GM21529 (cell line): ENCODE measurements at regions not wholly inside any gene's neighbourhood (a gene's known extent, or its start where the extent isn't known, plus 50 kb on each side); places are given as distances from the start of the nearest gene placed in this dataset.

Experiments used
- ATAC-seq: cut with Tn5 transposase; IDR thresholded peaks from one replicate; pipeline ENCODE4 v1.9.1; 2021; ENCODE audit not compliant: unreplicated experiment

DNA sequence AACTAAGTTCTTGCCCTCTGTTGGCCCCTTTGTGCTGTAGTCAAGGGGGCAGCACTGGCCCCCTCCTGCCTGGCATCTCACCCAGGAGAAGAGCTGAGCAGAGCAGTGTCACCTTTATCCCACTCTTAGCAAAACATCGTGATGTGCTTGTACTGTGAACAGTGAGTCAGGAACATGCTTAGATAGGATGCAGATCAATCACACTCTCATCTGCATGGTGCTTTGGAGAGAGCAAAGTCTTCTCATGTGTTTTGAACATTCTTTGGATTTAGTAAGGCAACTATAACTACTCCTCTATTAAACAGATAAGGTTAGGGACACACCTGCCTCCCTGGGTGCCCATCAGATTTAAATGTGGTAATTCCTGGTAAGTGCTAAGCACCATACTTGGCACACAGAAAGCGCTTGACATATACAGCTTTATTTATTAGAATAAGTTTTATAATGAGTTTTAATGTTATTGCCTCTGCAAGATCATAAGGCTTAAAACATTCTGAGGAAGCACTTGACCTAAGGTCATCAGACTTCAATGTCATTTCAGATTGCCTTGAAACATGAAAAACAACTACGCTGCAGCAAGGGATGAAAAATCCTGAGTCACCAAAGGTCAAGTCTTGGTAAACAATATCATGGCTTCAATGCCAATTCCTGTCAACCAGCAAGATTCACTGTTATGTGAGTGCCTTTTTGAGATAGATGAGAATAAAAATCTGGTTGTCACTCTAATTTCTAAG lies 82.4 kb upstream of the IRS2 start:
- ATAC-seq: no peak

DNA sequence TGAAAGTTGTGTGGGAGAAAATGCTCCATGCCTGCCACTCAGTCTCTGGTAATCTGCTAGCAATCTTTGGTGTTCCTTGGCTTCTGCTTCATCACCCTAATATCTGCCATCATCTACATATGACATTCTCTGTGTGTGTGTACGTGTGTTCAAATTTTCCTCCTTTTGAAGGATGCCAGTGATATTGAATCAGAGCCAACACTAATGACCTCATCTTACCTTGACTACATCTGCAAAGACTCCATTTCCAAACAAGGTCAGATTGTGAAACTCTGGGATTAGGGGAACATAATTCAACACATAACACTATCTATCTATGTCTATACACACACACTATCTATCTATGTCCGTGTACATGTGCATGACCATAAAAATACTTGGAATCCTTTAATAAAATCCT lies 81.4 kb upstream of the IRS2 start:
- ATAC-seq: no peak

GRCh38 chr13:109862627-109863026 lies 76.2 kb upstream of the IRS2 start:
- ATAC-seq: no peak

DNA sequence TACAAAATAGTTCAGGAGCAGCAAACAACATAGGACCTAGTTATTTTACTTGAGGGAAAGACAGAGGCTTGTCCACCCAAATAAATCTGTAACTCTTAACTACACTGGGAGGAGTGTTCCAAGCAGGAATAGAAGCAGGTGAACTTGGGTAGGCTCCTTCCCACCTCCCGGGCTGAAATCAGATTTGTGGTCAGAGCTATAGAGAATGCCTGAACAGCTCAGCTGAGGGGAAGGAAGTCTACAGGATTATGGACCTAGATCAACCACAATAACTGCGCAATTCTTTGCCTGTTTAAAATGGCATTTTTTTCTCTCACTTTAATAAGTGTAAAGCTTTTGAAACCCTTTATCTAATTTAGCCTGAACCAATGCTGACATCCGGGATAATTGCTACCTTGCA lies 73.5 kb upstream of the IRS2 start:
- ATAC-seq: no peak

DNA sequence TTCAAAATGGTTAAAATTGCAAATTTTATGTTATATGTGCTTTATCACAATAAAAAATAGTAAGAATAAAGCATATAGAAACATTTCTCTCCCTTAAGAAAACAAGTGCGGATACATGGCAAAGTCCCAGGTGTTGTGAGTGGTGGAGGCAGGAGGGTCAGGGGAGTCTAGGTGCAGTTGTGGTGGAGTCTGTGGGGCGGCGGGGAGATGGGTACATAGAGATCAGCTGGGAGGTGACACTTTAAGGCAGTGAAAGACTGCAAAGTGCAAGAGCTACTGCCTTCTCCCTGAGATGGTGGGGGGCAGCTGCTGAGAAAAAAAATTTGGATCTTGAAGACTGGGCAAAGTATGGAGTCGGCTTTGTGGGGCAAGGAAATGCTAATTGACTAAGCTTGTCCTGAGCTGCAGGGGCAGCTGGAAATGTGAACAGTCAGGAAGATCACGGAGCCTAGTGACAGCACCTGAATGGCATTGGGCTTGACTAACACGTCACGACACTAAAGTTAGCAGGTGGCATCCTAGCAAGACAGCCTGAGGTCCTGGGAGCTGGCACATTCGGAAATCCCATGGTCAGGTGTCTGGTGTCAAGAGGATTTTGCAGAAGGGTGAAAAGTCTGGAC lies 72.9 kb upstream of the IRS2 start:
- no peak for ATAC-seq

DNA sequence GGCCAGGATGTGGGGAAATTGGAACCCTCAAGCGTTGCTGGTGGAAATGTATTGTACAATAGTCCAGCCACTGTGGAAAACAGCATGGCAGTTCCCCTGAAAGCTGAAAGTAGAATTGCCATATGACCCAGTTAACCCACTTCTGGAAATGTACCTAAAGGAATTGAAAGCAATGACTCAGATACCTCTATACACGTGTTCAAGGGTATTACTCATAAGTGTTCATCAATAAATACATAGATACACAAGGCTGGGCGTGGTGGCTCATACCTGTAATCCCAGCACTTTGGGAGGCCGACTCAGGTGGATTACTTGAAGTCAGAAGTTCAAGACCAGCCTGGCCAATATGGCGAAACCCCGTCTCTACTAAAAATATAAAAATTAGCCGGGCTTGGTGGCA lies 71.9 kb upstream of the IRS2 start:
- ATAC-seq: no peak

DNA sequence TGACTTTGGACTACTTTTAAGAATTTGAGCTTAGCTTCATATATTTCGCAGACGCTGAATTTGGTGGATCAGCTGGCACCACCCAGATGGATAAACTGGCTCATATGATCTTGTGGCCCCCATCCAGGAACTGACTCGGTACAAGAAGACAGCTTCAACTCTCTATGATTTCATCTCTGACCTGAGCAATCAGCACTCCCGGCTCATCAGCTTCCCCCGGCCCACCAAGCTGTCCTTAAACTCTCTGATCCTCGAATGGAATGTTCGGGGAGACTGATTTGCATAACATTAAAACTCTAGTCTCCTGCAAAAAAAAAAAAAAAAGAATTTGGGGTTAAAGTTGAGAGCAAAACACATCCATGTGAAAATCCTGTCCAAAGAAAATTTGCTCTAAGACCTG lies 71.4 kb upstream of the IRS2 start:
- no peak for ATAC-seq

- no peak for ATAC-seq
These were observed 70.9 kb upstream of the IRS2 start for GRCh38 chr13:109857325-109857724.

DNA sequence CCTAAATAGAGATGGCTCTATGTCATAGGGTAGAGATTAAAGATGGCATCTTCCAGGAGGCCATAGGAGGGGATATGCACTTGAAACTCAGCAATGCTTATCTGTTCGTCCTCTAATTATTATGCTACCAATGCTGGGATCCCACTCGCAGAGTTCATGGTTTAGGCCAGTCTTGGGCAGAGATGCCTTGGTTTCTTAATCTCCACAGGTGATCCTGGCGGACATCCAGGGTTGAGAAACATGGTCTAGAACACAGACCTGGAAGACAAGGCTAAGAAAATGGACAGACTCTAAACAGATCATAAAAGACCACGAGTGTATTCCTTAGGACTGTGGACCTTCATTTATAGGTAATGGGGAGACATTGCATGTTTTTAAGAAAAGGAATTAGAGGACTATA lies 70.0 kb upstream of the IRS2 start:
- no peak for ATAC-seq

- no peak for ATAC-seq
These were observed 66.8 kb upstream of the IRS2 start for GRCh38 chr13:109853153-109853552.

DNA sequence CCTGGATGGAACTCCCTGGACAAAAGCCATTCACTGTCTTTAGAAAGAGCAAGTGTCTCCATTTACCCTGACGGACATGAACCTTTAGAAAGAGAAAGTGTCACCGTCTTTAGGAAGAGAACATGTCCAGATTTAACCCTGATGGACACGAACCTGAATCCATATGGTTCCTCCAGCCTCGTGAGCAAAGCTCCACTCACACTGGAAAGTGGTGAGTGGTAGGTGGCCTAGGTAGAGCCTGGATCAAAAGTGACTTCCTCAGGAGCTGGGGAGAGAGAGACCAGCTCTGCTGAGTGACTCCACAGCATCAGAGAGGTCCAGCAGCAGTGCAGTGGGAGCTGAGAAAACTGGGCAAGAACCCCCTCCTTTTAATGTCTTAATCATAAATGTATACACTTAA lies 59.8 kb upstream of the IRS2 start:
- no peak for ATAC-seq

DNA sequence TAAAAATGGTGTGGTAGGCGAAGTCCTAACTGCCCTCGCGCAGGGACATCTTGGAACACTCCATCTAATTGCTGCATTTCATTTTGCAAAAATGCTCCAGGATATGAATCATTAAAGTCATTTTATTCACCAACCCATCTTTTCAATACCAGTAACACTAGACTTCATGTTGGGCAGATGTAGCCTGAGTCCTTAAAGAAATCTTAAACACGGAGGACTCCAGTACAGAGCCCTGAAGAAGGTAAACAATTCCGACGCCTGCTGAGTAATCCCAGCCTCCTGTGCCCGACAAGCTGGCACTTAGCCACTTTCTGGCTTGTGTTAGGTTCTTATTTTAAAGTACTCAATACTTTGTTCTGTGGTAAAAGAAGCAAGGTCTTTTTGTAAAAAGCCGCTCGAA lies 58.0 kb upstream of the IRS2 start:
- ATAC-seq: no peak

DNA sequence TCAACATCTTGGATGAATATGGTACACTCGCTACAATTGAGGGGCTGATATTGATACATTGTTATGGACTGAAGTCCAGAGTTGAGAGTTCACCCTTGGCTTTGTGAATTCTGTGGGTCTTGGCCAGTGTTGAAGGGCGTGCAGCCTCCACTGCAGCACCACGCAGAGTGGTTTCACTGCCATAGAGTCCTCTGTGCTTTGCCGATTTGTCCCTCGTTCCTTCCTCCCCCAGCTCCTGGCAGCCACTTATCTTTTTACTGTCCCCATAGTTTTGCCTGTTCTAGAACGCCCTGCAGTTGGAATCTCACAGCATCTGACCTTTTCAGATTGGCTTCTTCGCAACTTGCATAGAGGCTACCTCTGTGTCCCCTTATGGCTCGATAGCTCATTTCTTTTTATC lies 57.3 kb upstream of the IRS2 start:
- no peak for ATAC-seq

DNA sequence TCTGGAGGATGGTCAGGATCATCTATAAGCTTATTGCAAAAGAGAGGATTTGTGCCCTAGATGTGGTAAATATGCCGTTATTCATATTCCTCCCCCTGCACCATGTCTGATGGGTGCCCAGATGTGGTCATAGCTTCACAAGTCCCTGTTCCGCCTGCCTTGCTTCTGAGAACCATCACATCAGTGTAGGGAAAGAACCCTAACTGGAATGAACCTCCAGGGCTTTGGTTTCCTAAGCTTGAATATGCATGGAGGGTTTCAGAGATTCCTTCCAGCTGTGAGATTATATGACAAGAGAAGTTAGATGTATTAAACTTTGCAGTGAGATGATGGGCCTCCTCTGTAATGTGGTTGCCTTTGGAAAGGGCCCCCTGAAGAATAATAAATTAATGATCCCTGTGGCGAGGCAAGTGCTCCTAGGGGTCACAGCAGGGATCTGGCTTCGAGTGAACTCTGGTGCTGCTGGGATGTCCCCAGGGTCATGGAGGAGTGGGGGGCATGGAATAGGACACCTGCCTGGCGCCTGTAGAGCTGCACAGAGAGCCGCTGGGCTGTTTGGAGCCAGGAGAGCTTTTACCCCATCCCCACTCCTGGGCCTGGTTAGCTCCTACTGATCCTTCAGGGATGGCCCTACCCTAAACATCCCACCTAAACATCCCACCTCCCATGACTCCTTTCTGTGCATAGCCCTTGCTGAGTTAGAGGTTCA lies 56.0 kb upstream of the IRS2 start:
- ATAC-seq: no peak

DNA sequence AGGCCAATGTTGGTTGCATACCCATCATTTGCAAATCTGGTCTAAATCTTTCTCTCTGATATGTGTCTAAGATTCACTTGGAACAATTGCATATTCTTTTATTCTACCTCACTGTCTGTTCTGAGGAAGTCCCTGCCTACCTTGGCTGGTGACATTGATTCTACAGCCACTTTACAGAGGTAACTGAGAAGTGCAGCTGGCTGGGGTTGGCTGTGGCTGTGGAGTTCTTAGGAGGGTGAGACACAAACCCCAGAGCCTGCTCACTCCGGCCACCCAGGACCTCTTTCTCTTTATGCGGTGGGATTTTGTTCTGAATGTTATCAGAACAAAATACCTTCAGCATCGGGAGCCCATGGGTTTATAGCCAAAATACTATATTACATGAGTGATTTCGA lies 54.5 kb upstream of the IRS2 start:
- no peak for ATAC-seq

- no peak for ATAC-seq
These were observed 54.0 kb upstream of the IRS2 start for GRCh38 chr13:109840201-109840892.

- peak; percentile 57 for ATAC-seq
These were observed 50.5 kb upstream of the IRS2 start for GRCh38 chr13:109836629-109837607.
